HEK293 (cell line): ENCODE measurements at regions not wholly inside any gene's neighbourhood (a gene's known extent, or its start where the extent isn't known, plus 50 kb on each side); places are given as distances from the start of the nearest gene placed in this dataset.
"Not testable (repeated sequence)": the region's sequence is repeated elsewhere in the genome, so short reads cannot be mapped to it uniquely, and the experiment has no call there.

Source experiments
- CTCF ChIA-PET: fragments of 350-600 bp; formaldehyde crosslinking; extraction: SDS; loops from one replicate; lab custom pipeline; 2021; ENCODE audit warnings: antibody characterized with exemption; lab: Yijun Ruan, JAX
- POLR2A ChIA-PET: fragments of 300-600 bp; formaldehyde crosslinking; extraction: SDS; loops from one replicate; lab custom pipeline; 2020; ENCODE audit warnings: antibody characterized with exemption, inconsistent platforms; lab: Yijun Ruan, JAX
- H3K27ac ChIP-seq: fragments of 200-500 bp; sonication (Bioruptor generic); 2 replicates; pipeline ENCODE4 v1.5.1; 2014; ENCODE audit warnings: low read depth, low read length, control low read depth, inconsistent platforms; ENCODE audit errors: extremely low read depth
- H3K36me3 ChIP-seq, 2 experiments: fragments of 200-500 bp in 1 of 2; sonication (Bioruptor generic) in 1 of 2; 1 replicate in 1 of 2; 2 replicates in 1 of 2; pipeline ENCODE4 v1.5.1; 2014 to 2017; ENCODE audit warnings: inconsistent platforms in 2 of 2, low read length in 2 of 2; ENCODE audit not compliant: control insufficient read depth in 2 of 2, insufficient read depth in 1 of 2
- H3K4me1 ChIP-seq: fragments of 200-500 bp; sonication (Bioruptor generic); 2 replicates; pipeline ENCODE4 v1.5.1; 2014; ENCODE audit warnings: mild to moderate bottlenecking, low read length, inconsistent platforms; ENCODE audit not compliant: control insufficient read depth, insufficient read depth
- H3K4me3 ChIP-seq: 2 replicates; pipeline ENCODE4 v1.5.1; 2011; ENCODE audit warnings: low read depth, mild to moderate bottlenecking, control low read depth, low read length, moderate library complexity
- H3K9me3 ChIP-seq: fragments of 200-500 bp; sonication (Bioruptor generic); 2 replicates; pipeline ENCODE4 v1.5.1; 2014; ENCODE audit warnings: low read depth, low read length, inconsistent platforms; ENCODE audit not compliant: control insufficient read depth, insufficient read depth
- KLF8 ChIP-seq: fragments of 450-650 bp; formaldehyde crosslinking; IDR thresholded peaks from 2 replicates; pipeline ENCODE4 v1.5.1; 2016; ENCODE audit warnings: missing biosample characterization, missing genetic modification characterization
- PRDM2 ChIP-seq: fragments of 450-650 bp; formaldehyde crosslinking; IDR thresholded peaks from 2 replicates; pipeline ENCODE4 v1.5.1; 2016; ENCODE audit warnings: missing biosample characterization, missing genetic modification characterization, borderline replicate concordance
- SP7 ChIP-seq: fragments of 450-650 bp; formaldehyde crosslinking; IDR thresholded peaks from 2 replicates; pipeline ENCODE4 v1.5.1; 2016; ENCODE audit warnings: missing biosample characterization, missing genetic modification characterization
- YY2 ChIP-seq: fragments of 450-650 bp; formaldehyde crosslinking; IDR thresholded peaks from 2 replicates; pipeline ENCODE4 v1.5.1; 2016; ENCODE audit warnings: missing biosample characterization, missing genetic modification characterization
- ZNF121 ChIP-seq: fragments of 450-650 bp; formaldehyde crosslinking; IDR thresholded peaks from 2 replicates; pipeline ENCODE4 v1.5.1; 2016; ENCODE audit warnings: missing biosample characterization, missing genetic modification characterization
- ZNF146 ChIP-seq: fragments of 450-650 bp; formaldehyde crosslinking; IDR thresholded peaks from 2 replicates; pipeline ENCODE4 v1.5.1; 2016; ENCODE audit warnings: missing biosample characterization, missing genetic modification characterization
- ZNF174 ChIP-seq: fragments of 450-650 bp; formaldehyde crosslinking; IDR thresholded peaks from 2 replicates; pipeline ENCODE4 v1.5.0; 2017; ENCODE audit warnings: missing biosample characterization, mild to moderate bottlenecking, missing genetic modification characterization
- ZNF280C ChIP-seq: fragments of 450-650 bp; formaldehyde crosslinking; IDR thresholded peaks from 2 replicates; pipeline ENCODE4 v1.5.1; 2016; ENCODE audit warnings: missing biosample characterization, missing genetic modification characterization
- ZNF391 ChIP-seq: fragments of 450-650 bp; formaldehyde crosslinking; IDR thresholded peaks from 2 replicates; pipeline ENCODE4 v1.5.1; 2016; ENCODE audit warnings: low read depth, missing biosample characterization, missing genetic modification characterization, borderline replicate concordance
- ZNF488 ChIP-seq: fragments of 450-650 bp; formaldehyde crosslinking; IDR thresholded peaks from 2 replicates; pipeline ENCODE4 v1.5.1; 2016; ENCODE audit warnings: missing biosample characterization, missing genetic modification characterization
- ZNF510 ChIP-seq: fragments of 450-650 bp; formaldehyde crosslinking; IDR thresholded peaks from 2 replicates; pipeline ENCODE4 v1.5.1; 2018; ENCODE audit warnings: mild to moderate bottlenecking, missing genetic modification characterization, missing biosample characterization; ENCODE audit not compliant: insufficient replicate concordance
- ZNF544 ChIP-seq: fragments of 450-650 bp; formaldehyde crosslinking; IDR thresholded peaks from 2 replicates; pipeline ENCODE4 v1.5.0; 2017; ENCODE audit warnings: missing biosample characterization, missing genetic modification characterization
- ZNF561 ChIP-seq: fragments of 450-650 bp; IDR thresholded peaks from 2 replicates; pipeline ENCODE4 v1.5.1; 2018; ENCODE audit warnings: missing biosample characterization, missing genetic modification characterization, borderline replicate concordance
- ZNF626 ChIP-seq: fragments of 450-650 bp; sonication (Bioruptor Pico); formaldehyde crosslinking; IDR thresholded peaks from 2 replicates; pipeline ENCODE4 v1.5.1; 2018; ENCODE audit warnings: missing biosample characterization, missing genetic modification characterization, inconsistent platforms
- ZNF677 ChIP-seq: fragments of 450-650 bp; IDR thresholded peaks from 2 replicates; pipeline ENCODE4 v1.5.0; 2018; ENCODE audit warnings: missing biosample characterization, mild to moderate bottlenecking, missing genetic modification characterization, moderate library complexity
- ZNF692 ChIP-seq: fragments of 450-650 bp; formaldehyde crosslinking; IDR thresholded peaks from 2 replicates; pipeline ENCODE4 v1.5.1; 2016; ENCODE audit warnings: missing biosample characterization, missing genetic modification characterization
- ZNF776 ChIP-seq: fragments of 450-650 bp; formaldehyde crosslinking; IDR thresholded peaks from 2 replicates; pipeline ENCODE4 v1.5.0; 2017; ENCODE audit warnings: missing biosample characterization, missing genetic modification characterization, borderline replicate concordance

GRCh38 chr6:140340795-140341194 lies 966.3 kb upstream of the CITED2 start (continued):
- no peak for TF ChIP-seq PRDM2 (tag by site-specific recombination)
- no peak for TF ChIP-seq ZNF510 (tag by site-specific recombination)
- no peak for TF ChIP-seq ZNF391
- no peak for TF ChIP-seq ZNF692
- no peak for TF ChIP-seq ZNF544 (tag by site-specific recombination)

- POLR2A ChIA-PET: not testable (repeated sequence)
These were observed 964.6 kb upstream of the CITED2 start for GRCh38 chr6:140339084-140339483.

GRCh38 chr6:140321891-140322290 lies 947.4 kb upstream of the CITED2 start:
- TF ChIP-seq ZNF121 (no peak), SP7 (tag by site-specific recombination) (no peak), KLF8 (tag by site-specific recombination) (no peak), ZNF677 (tag by site-specific recombination) (no peak), ZNF544 (tag by site-specific recombination) (no peak), ZNF280C (tag by site-specific recombination) (no peak), ZNF626 (tag by site-specific recombination) (no peak), PRDM2 (tag by site-specific recombination) (no peak), ZNF488 (tag by site-specific recombination) (no peak), ZNF776 (tag by site-specific recombination) (no peak), ZNF174 (tag by site-specific recombination) (no peak), YY2 (tag by site-specific recombination) (no peak), ZNF561 (tag by site-specific recombination) (no peak)
- Histone ChIP-seq H3K4me1 (no peaks in the 10 kb centered on the region), H3K9me3 (no peaks in the 10 kb centered on the region), H3K27ac (no peak overlapping the region), H3K36me3 (no peaks in the 10 kb centered on the region), H3K4me3 (no peak overlapping the region)
- CTCF ChIA-PET: interaction anchor here (0.6 kb wide), 1 partner anchor 216 kb away, joined by 4 read pairs; no protein-coding TSS in a partner anchor
- POLR2A ChIA-PET: no interaction called here

More at GRCh38 chr6:140339084-140339483, 964.6 kb upstream of the CITED2 start:
- CTCF ChIA-PET, H3K36me3 ChIP-seq, H3K9me3 ChIP-seq, H3K27ac ChIP-seq, H3K4me1 ChIP-seq, H3K4me3 ChIP-seq: not testable (repeated sequence)
- TF ChIP-seq ZNF146: peak; percentile 47; the same call in 1 of the 2 replicates
